Esophagus squamous epithelium (tissue), 5 donors: ENCODE measurements at regions not wholly inside any gene's neighbourhood (a gene's known extent, or its start where the extent isn't known, plus 50 kb on each side); places are given as distances from the start of the nearest gene placed in this dataset.

Source experiments
- DNase-seq: peaks from one replicate; lab custom pipeline; 2025; lab: John Stamatoyannopoulos, UW
- H3K27ac ChIP-seq, 4 donors: fragments of 200-600 bp; sonication (generic); one replicate each; pipeline ENCODE4 v1.5.1; 2016 to 2019; ENCODE audit warnings: mild to moderate bottlenecking in 1 of 4
- H3K27me3 ChIP-seq, 4 donors: fragments of 200-600 bp; sonication (generic); 1 replicate in 3 of 4; 2 replicates in 1 of 4; pipeline versions ENCODE4 v1.5.1 to v1.6.0; 2017 to 2021; ENCODE audit warnings: antibody characterized with exemption in 1 of 4
- H3K36me3 ChIP-seq, 3 donors: fragments of 200-600 bp; sonication (generic); one replicate each; pipeline ENCODE4 v1.5.1; 2016 to 2019
- H3K4me1 ChIP-seq, 3 donors: fragments of 200-600 bp; sonication (generic); one replicate each; pipeline ENCODE4 v1.5.1; 2017 to 2019
- H3K4me3 ChIP-seq, 4 donors: fragments of 200-600 bp; sonication (generic); 1 replicate in 3 of 4; 2 replicates in 1 of 4; pipeline ENCODE4 v1.5.1; 2016 to 2019; ENCODE audit warnings: mild to moderate bottlenecking in 2 of 4, moderate library complexity in 1 of 4
- H3K9me3 ChIP-seq, 3 donors: fragments of 200-600 bp; sonication (generic); one replicate each; pipeline ENCODE4 v1.5.1; 2016 to 2019
- POLR2A ChIP-seq, 4 donors: fragments of 450-650 bp; IDR thresholded peaks; one replicate each; pipeline ENCODE4 v1.6.1; 2017; ENCODE audit warnings: antibody characterized with exemption in 4 of 4, mild to moderate bottlenecking in 4 of 4, moderate library complexity in 3 of 4
- WGBS, 2 donors: methylation state at CpG; one replicate each; pipeline ENCODE4 v1.1.5; 2018; 5-methylcytosine and 5-hydroxymethylcytosine counted together
- intact Hi-C: fragments of 100-400 bp; cut with DNase I; formaldehyde crosslinking; loops from one replicate; pipeline ENCODE4 v1.15.0; 2022
- TF ChIP-seq, protein P1 (sequence below), 6 experiments: fragments of 450-650 bp in 4 of 6; fragments of 200-600 bp in 2 of 6; sonication (generic) in 2 of 6; IDR thresholded peaks; one replicate each; pipeline ENCODE4 v1.5.1; 2016 to 2019; ENCODE audit warnings: antibody characterized with exemption in 6 of 6, mild to moderate bottlenecking in 4 of 6, moderate library complexity in 4 of 6
- donor health status: DM: yes; HTN: yes; CAD: no.

DNA sequence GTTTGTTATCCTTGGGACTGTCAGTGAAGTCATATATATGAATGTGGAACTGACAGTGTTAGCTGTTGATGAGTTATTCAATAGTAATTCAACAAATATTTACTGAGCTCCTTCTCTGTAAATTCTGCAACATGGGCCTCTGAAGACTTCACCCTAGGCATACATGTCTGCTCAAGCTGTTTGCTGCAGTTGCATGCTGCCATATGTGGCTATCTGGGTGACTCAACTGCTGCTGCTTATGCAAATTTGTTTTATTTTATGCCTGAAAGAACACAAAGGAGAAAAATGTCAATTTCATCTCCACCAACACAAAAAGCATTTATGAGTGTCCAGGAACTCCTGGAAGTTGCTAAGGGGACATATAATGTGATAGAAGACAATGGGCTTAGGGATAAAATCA is 417.6 kb downstream of the AASDHPPT start:
- H3K36me3 ChIP-seq = no peaks in the 10 kb centered on the region
- intact Hi-C loops = no loop called here
- no peaks in the 10 kb centered on the region for H3K27me3 ChIP-seq
- no peak overlapping the region for H3K4me3 ChIP-seq
- no peak overlapping the region for H3K27ac ChIP-seq
- H3K9me3 ChIP-seq = no peaks in the 10 kb centered on the region
- no peak for TF ChIP-seq POLR2A (IDR thresholded peaks at IDR 0.05)
- TF ChIP-seq, protein P1, sequence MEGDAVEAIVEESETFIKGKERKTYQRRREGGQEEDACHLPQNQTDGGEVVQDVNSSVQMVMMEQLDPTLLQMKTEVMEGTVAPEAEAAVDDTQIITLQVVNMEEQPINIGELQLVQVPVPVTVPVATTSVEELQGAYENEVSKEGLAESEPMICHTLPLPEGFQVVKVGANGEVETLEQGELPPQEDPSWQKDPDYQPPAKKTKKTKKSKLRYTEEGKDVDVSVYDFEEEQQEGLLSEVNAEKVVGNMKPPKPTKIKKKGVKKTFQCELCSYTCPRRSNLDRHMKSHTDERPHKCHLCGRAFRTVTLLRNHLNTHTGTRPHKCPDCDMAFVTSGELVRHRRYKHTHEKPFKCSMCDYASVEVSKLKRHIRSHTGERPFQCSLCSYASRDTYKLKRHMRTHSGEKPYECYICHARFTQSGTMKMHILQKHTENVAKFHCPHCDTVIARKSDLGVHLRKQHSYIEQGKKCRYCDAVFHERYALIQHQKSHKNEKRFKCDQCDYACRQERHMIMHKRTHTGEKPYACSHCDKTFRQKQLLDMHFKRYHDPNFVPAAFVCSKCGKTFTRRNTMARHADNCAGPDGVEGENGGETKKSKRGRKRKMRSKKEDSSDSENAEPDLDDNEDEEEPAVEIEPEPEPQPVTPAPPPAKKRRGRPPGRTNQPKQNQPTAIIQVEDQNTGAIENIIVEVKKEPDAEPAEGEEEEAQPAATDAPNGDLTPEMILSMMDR (IDR thresholded peaks at IDR 0.05) = no peak
- H3K4me1 ChIP-seq = no peaks in the 10 kb centered on the region
- no peak for DNase-seq

DNA sequence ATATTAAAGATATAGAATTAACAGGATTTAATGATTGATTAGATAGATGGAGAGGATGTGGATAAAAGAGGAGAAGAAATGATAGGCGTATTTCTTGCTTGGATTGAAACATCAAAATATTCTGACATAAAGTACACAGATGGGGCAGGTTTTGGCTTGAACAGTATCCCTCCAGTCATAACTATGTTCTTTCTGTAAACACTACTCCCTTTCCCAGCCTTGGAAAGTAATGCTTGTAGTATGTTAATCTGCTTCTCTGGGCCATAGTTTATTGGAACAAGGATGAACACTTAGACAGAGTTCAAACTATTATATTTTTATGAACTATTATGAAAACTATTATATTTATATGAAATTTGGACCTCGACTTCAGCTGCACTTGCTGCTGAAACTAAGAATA is 419.2 kb downstream of the AASDHPPT start:
- Histone ChIP-seq H3K36me3 (no peaks in the 10 kb centered on the region), H3K27ac (no peak overlapping the region), H3K4me1 (no peaks in the 10 kb centered on the region), H3K9me3 (no peaks in the 10 kb centered on the region), H3K27me3 (no peaks in the 10 kb centered on the region), H3K4me3 (no peak overlapping the region)
- no peak for DNase-seq
- intact Hi-C loops = no loop called here
- WGBS, 2 donors = 35 to 38% methylated on average over 2 of the region's 2 CpGs
- TF ChIP-seq POLR2A (IDR thresholded peaks at IDR 0.05) = no peak
- TF ChIP-seq, protein P1 (IDR thresholded peaks at IDR 0.05) = no peak

DNA sequence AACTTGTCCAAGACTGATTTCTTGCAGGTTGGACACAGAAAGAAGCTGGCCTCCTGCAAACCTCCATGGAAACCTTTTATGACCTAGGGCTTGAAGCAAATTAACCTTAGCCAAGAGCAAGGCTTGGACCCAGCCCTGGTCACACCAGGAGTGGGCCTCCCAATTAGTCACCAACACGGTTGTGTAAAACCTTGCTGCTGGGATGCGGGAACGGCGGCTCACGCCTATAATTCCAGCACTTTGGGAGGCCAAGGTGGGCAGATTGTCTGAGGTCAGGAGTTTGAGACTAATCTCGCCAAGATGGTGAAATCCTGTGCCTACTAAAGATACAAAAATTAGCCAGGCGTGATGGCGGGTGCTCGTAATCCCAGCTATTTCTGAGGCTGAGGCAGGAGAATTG is 419.9 kb downstream of the AASDHPPT start:
- Histone ChIP-seq H3K27ac (no peak overlapping the region), H3K9me3 (no peaks in the 10 kb centered on the region), H3K36me3 (no peaks in the 10 kb centered on the region), H3K4me3 (no peak overlapping the region), H3K4me1 (no peaks in the 10 kb centered on the region), H3K27me3 (no peaks in the 10 kb centered on the region)
- WGBS, 2 donors = 88% methylated on average over 9 of the region's 9 CpGs; no CpG with 5 or more reads in 1 of the 2 donors
- DNase-seq = no peak
- no peak for TF ChIP-seq POLR2A (IDR thresholded peaks at IDR 0.05)
- TF ChIP-seq, protein P1 (IDR thresholded peaks at IDR 0.05) = no peak
- intact Hi-C loops = no loop called here

DNA sequence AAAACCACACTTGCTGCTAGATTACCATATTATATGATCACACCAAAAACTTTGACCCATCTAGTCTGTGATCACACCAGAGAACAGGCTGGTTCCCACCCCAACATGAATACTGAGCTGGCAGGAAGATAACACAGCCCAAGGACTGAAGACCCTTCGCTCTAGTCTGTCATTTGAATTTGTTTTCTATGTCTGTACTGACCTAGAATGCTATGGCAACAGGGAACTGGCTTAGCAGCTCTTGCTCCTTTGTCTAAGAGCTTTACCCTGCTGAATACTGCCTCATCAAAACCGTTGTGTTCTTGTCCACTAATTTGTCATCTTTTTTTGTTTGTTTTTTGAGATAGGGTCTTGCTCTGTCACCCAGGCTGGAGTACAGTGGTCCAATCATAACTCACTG is 420.4 kb downstream of the AASDHPPT start:
- Histone ChIP-seq H3K36me3 (no peaks in the 10 kb centered on the region), H3K4me1 (no peaks in the 10 kb centered on the region), H3K9me3 (no peaks in the 10 kb centered on the region), H3K27me3 (no peaks in the 10 kb centered on the region), H3K27ac (no peak overlapping the region), H3K4me3 (no peak overlapping the region)
- intact Hi-C loops = no loop called here
- no peak for TF ChIP-seq POLR2A (IDR thresholded peaks at IDR 0.05)
- TF ChIP-seq, protein P1 (IDR thresholded peaks at IDR 0.05) = no peak
- DNase-seq = no peak
- 53 to 70% methylated on average over 2 of the region's 2 CpGs for WGBS, 2 donors

DNA sequence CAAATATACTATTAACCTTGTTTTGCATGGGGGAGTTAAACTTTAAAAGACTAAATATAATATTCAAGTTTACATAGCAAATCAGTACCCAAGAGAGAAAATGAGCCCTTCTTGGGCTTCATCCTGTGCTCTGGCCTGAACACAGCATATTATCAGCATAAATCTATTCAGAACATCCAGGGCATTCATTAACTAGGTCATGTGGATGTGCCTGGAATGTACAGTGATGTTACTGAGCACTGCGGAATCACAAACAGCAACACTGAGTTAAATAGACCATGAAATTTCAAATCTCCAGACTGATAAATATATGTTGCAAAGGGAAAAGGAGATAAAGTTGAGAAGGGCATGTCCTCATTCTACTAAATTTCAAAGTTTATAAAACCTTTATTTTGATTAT is 426.4 kb downstream of the AASDHPPT start:
- DNase-seq = no peak
- H3K36me3 ChIP-seq = no peaks in the 10 kb centered on the region
- H3K9me3 ChIP-seq = no peaks in the 10 kb centered on the region
- no peaks in the 10 kb centered on the region for H3K4me1 ChIP-seq
- 89 to 90% methylated on average over 1 of the region's 1 CpG for WGBS, 2 donors
- no peak overlapping the region for H3K27ac ChIP-seq
- H3K4me3 ChIP-seq = no peak overlapping the region
- no peaks in the 10 kb centered on the region for H3K27me3 ChIP-seq
- no peak for TF ChIP-seq POLR2A (IDR thresholded peaks at IDR 0.05)
- TF ChIP-seq, protein P1 (IDR thresholded peaks at IDR 0.05) = no peak
- intact Hi-C loops = no loop called here
